ENCODE measurements at regions not wholly inside any gene's neighbourhood (a gene's known extent, or its start where the extent isn't known, plus 50 kb on each side); places are given as distances from the start of the nearest gene placed in this dataset.

GRCh38 chr1:2859219-2859880, 57.9 kb upstream of the TTC34 start:
- TF ChIP-seq, protein P1, sequence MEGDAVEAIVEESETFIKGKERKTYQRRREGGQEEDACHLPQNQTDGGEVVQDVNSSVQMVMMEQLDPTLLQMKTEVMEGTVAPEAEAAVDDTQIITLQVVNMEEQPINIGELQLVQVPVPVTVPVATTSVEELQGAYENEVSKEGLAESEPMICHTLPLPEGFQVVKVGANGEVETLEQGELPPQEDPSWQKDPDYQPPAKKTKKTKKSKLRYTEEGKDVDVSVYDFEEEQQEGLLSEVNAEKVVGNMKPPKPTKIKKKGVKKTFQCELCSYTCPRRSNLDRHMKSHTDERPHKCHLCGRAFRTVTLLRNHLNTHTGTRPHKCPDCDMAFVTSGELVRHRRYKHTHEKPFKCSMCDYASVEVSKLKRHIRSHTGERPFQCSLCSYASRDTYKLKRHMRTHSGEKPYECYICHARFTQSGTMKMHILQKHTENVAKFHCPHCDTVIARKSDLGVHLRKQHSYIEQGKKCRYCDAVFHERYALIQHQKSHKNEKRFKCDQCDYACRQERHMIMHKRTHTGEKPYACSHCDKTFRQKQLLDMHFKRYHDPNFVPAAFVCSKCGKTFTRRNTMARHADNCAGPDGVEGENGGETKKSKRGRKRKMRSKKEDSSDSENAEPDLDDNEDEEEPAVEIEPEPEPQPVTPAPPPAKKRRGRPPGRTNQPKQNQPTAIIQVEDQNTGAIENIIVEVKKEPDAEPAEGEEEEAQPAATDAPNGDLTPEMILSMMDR (IDR thresholded peaks at IDR 0.05): no peak
- no peak for TF ChIP-seq POLR2A (IDR thresholded peaks at IDR 0.05)

All from adrenal gland (tissue), 5 donors.